Endothelial cell of umbilical vein (primary cell): ENCODE measurements at regions not wholly inside any gene's neighbourhood (a gene's known extent, or its start where the extent isn't known, plus 50 kb on each side); places are given as distances from the start of the nearest gene placed in this dataset.

ENCODE experiments used
- BruUV-seq: library from RNA; stranded (reverse); fragments of 400-500 nt; replicated peaks from 2 replicates; lab custom pipeline; 2021; lab: Mats Ljungman, UMichigan
- CTCF ChIA-PET: fragments of 300-600, 350-600 bp; sonication (Branson Sonifier 250); formaldehyde crosslinking; loops from one replicate; lab custom pipeline; 2021; ENCODE audit warnings: antibody characterized with exemption, inconsistent platforms; lab: Charles Lee
- POLR2A ChIA-PET: fragments of 300-600, 350-600 bp; sonication (Branson Sonifier 250); formaldehyde crosslinking; loops from one replicate; lab custom pipeline; 2021; ENCODE audit warnings: antibody characterized with exemption, inconsistent platforms; lab: Charles Lee
- DNase-seq: peaks from one replicate; pipeline ENCODE4 v3.0.0-alpha.2; 2011; ENCODE audit warnings: low read depth, low spot score
- FAIRE-seq: peaks from 2 replicates; lab custom pipeline; 2011; peaks lifted over from hg19 to GRCh38; lab: Jason Lieb, UNC
- H2AFZ ChIP-seq: 2 replicates; pipeline ENCODE4 v1.6.0; 2012; ENCODE audit warnings: low read depth, low read length, control low read depth, inconsistent platforms
- H3K27ac ChIP-seq: 2 replicates; pipeline ENCODE4 v1.5.1; 2011; ENCODE audit warnings: low read depth, mild to moderate bottlenecking, control low read depth, low read length, moderate library complexity; ENCODE audit not compliant: insufficient read depth
- H3K27me3 ChIP-seq, 2 experiments: 2 replicates each; pipeline versions ENCODE4 v1.6.0 to v1.6.1; 2011; ENCODE audit warnings: low read length in 2 of 2, mixed read lengths in 1 of 2; ENCODE audit not compliant: control insufficient read depth in 2 of 2, insufficient read depth in 2 of 2
- H3K36me3 ChIP-seq, 2 experiments: 2 replicates in 1 of 2; 3 replicates in 1 of 2; pipeline ENCODE4 v1.5.1; 2011; ENCODE audit warnings: low read length in 2 of 2, mild to moderate bottlenecking in 1 of 2, moderate library complexity in 1 of 2; ENCODE audit not compliant: control insufficient read depth in 2 of 2, insufficient read depth in 2 of 2; ENCODE audit errors: extremely low read depth in 1 of 2
- H3K4me1 ChIP-seq: 3 replicates; pipeline ENCODE4 v1.5.1; 2011; ENCODE audit warnings: mild to moderate bottlenecking, low read length; ENCODE audit not compliant: control insufficient read depth, insufficient read depth; ENCODE audit errors: extremely low read depth
- H3K4me2 ChIP-seq: 2 replicates; pipeline ENCODE4 v1.6.1; 2011; ENCODE audit warnings: low read length, control low read depth, mixed read lengths; ENCODE audit not compliant: insufficient read depth
- H3K4me3 ChIP-seq, 3 experiments: fragments of 200-600 bp in 1 of 3; sonication (generic), shearing (Covaris generic) in 1 of 3; replicated peaks in 1 of 3; 2 replicates each; pipeline ENCODE4 v1.5.1; 2011 to 2016; ENCODE audit warnings: control low read depth in 3 of 3, low read length in 3 of 3, mild to moderate bottlenecking in 2 of 3, inconsistent platforms in 1 of 3, low read depth in 1 of 3, moderate library complexity in 1 of 3; ENCODE audit not compliant: insufficient read depth in 1 of 3
- H3K79me2 ChIP-seq: 2 replicates; pipeline ENCODE4 v1.6.0; 2012; ENCODE audit warnings: low read length, inconsistent platforms; ENCODE audit not compliant: control insufficient read depth, insufficient read depth
- H3K9ac ChIP-seq: replicated peaks from 2 replicates; pipeline ENCODE3; 2011; ENCODE audit warnings: low read length, control low read depth; ENCODE audit not compliant: insufficient read depth; ENCODE audit errors: extremely low read depth
- H3K9me1 ChIP-seq: replicated peaks from 3 replicates; pipeline ENCODE4 v1.6.0; 2011; ENCODE audit warnings: mild to moderate bottlenecking, low read length; ENCODE audit not compliant: control insufficient read depth, insufficient read depth; ENCODE audit errors: extremely low read depth
- H3K9me3 ChIP-seq: replicated peaks from 2 replicates; pipeline ENCODE4 v1.5.1; 2012; ENCODE audit warnings: low read length, inconsistent platforms; ENCODE audit not compliant: control insufficient read depth, insufficient read depth
- H4K20me1 ChIP-seq: replicated peaks from 2 replicates; pipeline ENCODE3; 2011; ENCODE audit warnings: mild to moderate bottlenecking, low read length; ENCODE audit not compliant: control insufficient read depth, insufficient read depth; ENCODE audit errors: extremely low read depth
- CTCF ChIP-seq, 2 donors: IDR thresholded peaks; 1 replicate in 1 of 2; 2 replicates in 1 of 2; pipeline ENCODE4 v1.5.1; 2011; ENCODE audit warnings: low read length in 2 of 2, mild to moderate bottlenecking in 2 of 2, moderate library complexity in 2 of 2, control low read depth in 1 of 2, inconsistent platforms in 1 of 2, low read depth in 1 of 2; ENCODE audit not compliant: insufficient read depth in 1 of 2; ENCODE audit errors: extremely low read depth in 1 of 2
- EZH2 ChIP-seq: IDR thresholded peaks from 2 replicates; pipeline ENCODE4 v1.6.1; 2012; ENCODE audit warnings: borderline replicate concordance, low read depth, mild to moderate bottlenecking, moderate library complexity, low read length, inconsistent platforms; ENCODE audit not compliant: severe bottlenecking
- FOS ChIP-seq: IDR thresholded peaks from 2 replicates; pipeline ENCODE4 v1.6.1; 2011; ENCODE audit warnings: mild to moderate bottlenecking, low read length, moderate library complexity, borderline replicate concordance; ENCODE audit not compliant: insufficient read depth
- GATA2 ChIP-seq: IDR thresholded peaks from 2 replicates; pipeline ENCODE4 v1.7.0; 2011; ENCODE audit warnings: low read depth, mild to moderate bottlenecking, moderate library complexity, mixed read lengths, low read length; ENCODE audit not compliant: insufficient read length, insufficient read depth
- MAX ChIP-seq: IDR thresholded peaks from 2 replicates; pipeline ENCODE4 v1.6.1; 2011; ENCODE audit not compliant: insufficient read depth, insufficient read length
- MYC ChIP-seq: IDR thresholded peaks from one replicate; pipeline ENCODE4 v1.6.1; 2011; ENCODE audit warnings: mild to moderate bottlenecking, low read depth, low read length
- POLR2AphosphoS5 ChIP-seq: IDR thresholded peaks from 2 replicates; pipeline ENCODE4 v1.6.1; 2012; ENCODE audit warnings: low read depth, mild to moderate bottlenecking, control low read depth, low read length, moderate library complexity; ENCODE audit not compliant: insufficient read depth
- dilution Hi-C: fragments of 300-500 bp; cut with MboI; formaldehyde crosslinking; loops from one replicate; pipeline ENCODE4 v1.15.0; 2019; ENCODE audit warnings: low sequenced_read_pairs; ENCODE audit not compliant: extremely low pct_ligation_motif_present
- intact Hi-C: fragments of 100-400 bp; cut with micrococcal nuclease; formaldehyde crosslinking; loops from one replicate; pipeline ENCODE4 v1.10.0; 2022

GRCh38 chrX:38989076-38989475 lies 187.8 kb downstream of the MID1IP1 start:
- no peaks in the 10 kb centered on the region for H3K9me3 ChIP-seq
- no peak overlapping the region for H3K9ac ChIP-seq
- CTCF ChIA-PET, result no interaction called here
- POLR2A ChIA-PET, result no interaction called here
- intact Hi-C loops, result loop anchor here (5.0 kb wide), 1 partner anchor 327 kb away; no protein-coding TSS in a partner anchor
- DNase-seq (no peak), FAIRE-seq (no peak)
- no peaks in the 10 kb centered on the region for H3K36me3 ChIP-seq
- no peak overlapping the region for H3K4me2 ChIP-seq
- no peaks in the 10 kb centered on the region for H3K79me2 ChIP-seq
- no peak overlapping the region for H3K4me3 ChIP-seq
- H4K20me1 ChIP-seq, result no peaks in the 10 kb centered on the region
- H3K9me1 ChIP-seq, result no peaks in the 10 kb centered on the region
- dilution Hi-C loops, result no loop called here
- H3K4me1 ChIP-seq, result no peaks in the 10 kb centered on the region
- BruUV-seq, result no TSS peak
- H3K27ac ChIP-seq, result no peak overlapping the region
- peaks cover 0 to 3% of the 10 kb centered on the region in 2 experiments for H3K27me3 ChIP-seq
- no peak overlapping the region for H2AFZ ChIP-seq
- no peak for TF ChIP-seq MYC
- TF ChIP-seq EZH2, result no peak
- TF ChIP-seq GATA2, result no peak

GRCh38 chrX:38991656-38992440 lies 190.6 kb downstream of the MID1IP1 start:
- Histone ChIP-seq H4K20me1 (no peaks in the 10 kb centered on the region), H3K79me2 (no peaks in the 10 kb centered on the region), H3K4me2 (no peak overlapping the region), H3K4me1 (no peaks in the 10 kb centered on the region), H3K36me3 (no peaks in the 10 kb centered on the region), H3K9me3 (no peaks in the 10 kb centered on the region), H3K4me3 (no peak overlapping the region), H2AFZ (no peak overlapping the region), H3K27ac (no peak overlapping the region), H3K27me3 (peaks cover 0 to 3% of the 10 kb centered on the region in 2 experiments), H3K9me1 (no peaks in the 10 kb centered on the region), H3K9ac (no peak overlapping the region)
- FAIRE-seq (no peak), DNase-seq (no peak)
- dilution Hi-C loops, result no loop called here
- CTCF ChIA-PET, result no interaction called here
- TF ChIP-seq MAX (no peak), POLR2AphosphoS5 (no peak), EZH2 (no peak), FOS (no peak), CTCF (IDR thresholded peaks at IDR 0.05; ENCODE audit: extremely low read depth in 1 of 2, insufficient read depth in 1 of 2, low read depth in 1 of 2, low read length in 2 of 2) (no peak)
- POLR2A ChIA-PET, result no interaction called here
- BruUV-seq, result no TSS peak
- intact Hi-C loops, result no loop called here
